ENCODE measurements at regions not wholly inside any gene's neighbourhood (a gene's known extent, or its start where the extent isn't known, plus 50 kb on each side); places are given as distances from the start of the nearest gene placed in this dataset.
"Not testable (repeated sequence)": the region's sequence is repeated elsewhere in the genome, so short reads cannot be mapped to it uniquely, and the experiment has no call there.

GRCh38 chr16:58820411-58820810 lies 86.3 kb upstream of the GOT2 start:
- Histone ChIP-seq H3K36me3 (ENCODE audit: control insufficient read depth, low read depth, low read length) (no peaks in the 10 kb centered on the region), H3K9ac (ENCODE audit: low read length) (no peak overlapping the region), H3K9me3 (ENCODE audit: control insufficient read depth, low read depth, low read length) (peaks cover 4% of the 10 kb centered on the region), H3K4me1 (ENCODE audit: control insufficient read depth, low read depth, low read length) (no peaks in the 10 kb centered on the region), H3K27me3 (ENCODE audit: control insufficient read depth, insufficient read depth, low read length) (no peaks in the 10 kb centered on the region), H3K27ac (ENCODE audit: low read length) (no peak overlapping the region), H3K4me3 (ENCODE audit: low read length) (no peak overlapping the region)

- Histone ChIP-seq H3K9me3 (ENCODE audit: control insufficient read depth, low read depth, low read length) (no peaks in the 10 kb centered on the region), H3K27ac (ENCODE audit: low read length) (no peak overlapping the region), H3K4me3 (ENCODE audit: low read length) (no peak overlapping the region), H3K9ac (ENCODE audit: low read length) (no peak overlapping the region), H3K27me3 (ENCODE audit: control insufficient read depth, insufficient read depth, low read length) (no peaks in the 10 kb centered on the region), H3K4me1 (ENCODE audit: control insufficient read depth, low read depth, low read length) (peaks cover 5% of the 10 kb centered on the region), H3K36me3 (ENCODE audit: control insufficient read depth, low read depth, low read length) (no peaks in the 10 kb centered on the region)
Measured at GRCh38 chr16:58815181-58815888, 81.2 kb upstream of the GOT2 start.

- H3K4me1 ChIP-seq (ENCODE audit: control insufficient read depth, low read depth, low read length): peaks cover 5% of the 10 kb centered on the region
- H3K36me3 ChIP-seq (ENCODE audit: control insufficient read depth, low read depth, low read length): no peaks in the 10 kb centered on the region
- no peaks in the 10 kb centered on the region for H3K27me3 ChIP-seq (ENCODE audit: control insufficient read depth, insufficient read depth, low read length)
- H3K27ac ChIP-seq (ENCODE audit: low read length): no peak overlapping the region
- H3K9ac ChIP-seq (ENCODE audit: low read length): peak overlapping the region; percentile 51
- H3K9me3 ChIP-seq (ENCODE audit: control insufficient read depth, low read depth, low read length): no peaks in the 10 kb centered on the region
- H3K4me3 ChIP-seq (ENCODE audit: low read length): peak overlapping the region; percentile 70
Measured at GRCh38 chr16:58814348-58814801, 80.3 kb upstream of the GOT2 start.

- H3K36me3 ChIP-seq (ENCODE audit: control insufficient read depth, low read depth, low read length): no peaks in the 10 kb centered on the region
- no peaks in the 10 kb centered on the region for H3K4me1 ChIP-seq (ENCODE audit: control insufficient read depth, low read depth, low read length)
- H3K9me3 ChIP-seq (ENCODE audit: control insufficient read depth, low read depth, low read length): no peaks in the 10 kb centered on the region
- H3K27me3 ChIP-seq (ENCODE audit: control insufficient read depth, insufficient read depth, low read length): no peaks in the 10 kb centered on the region
- no peak overlapping the region for H3K9ac ChIP-seq (ENCODE audit: low read length)
- no peak overlapping the region for H3K27ac ChIP-seq (ENCODE audit: low read length)
- H3K4me3 ChIP-seq (ENCODE audit: low read length): no peak overlapping the region
Measured at GRCh38 chr16:58809213-58809612, 75.1 kb upstream of the GOT2 start.

- H3K9ac ChIP-seq (ENCODE audit: low read length): no peak overlapping the region
Measured at GRCh38 chr16:58807276-58807675, 73.2 kb upstream of the GOT2 start.

GRCh38 chr16:58801838-58802237 lies 67.7 kb upstream of the GOT2 start:
- H3K9me3 ChIP-seq (ENCODE audit: control insufficient read depth, low read depth, low read length): peaks cover 6% of the 10 kb centered on the region
- H3K9ac ChIP-seq (ENCODE audit: low read length): no peak overlapping the region
- H3K4me3 ChIP-seq (ENCODE audit: low read length): no peak overlapping the region
- H3K27ac ChIP-seq (ENCODE audit: low read length): no peak overlapping the region
- H3K36me3 ChIP-seq (ENCODE audit: control insufficient read depth, low read depth, low read length): no peaks in the 10 kb centered on the region
- no peaks in the 10 kb centered on the region for H3K27me3 ChIP-seq (ENCODE audit: control insufficient read depth, insufficient read depth, low read length)
- no peaks in the 10 kb centered on the region for H3K4me1 ChIP-seq (ENCODE audit: control insufficient read depth, low read depth, low read length)

More at GRCh38 chr16:58807276-58807675, 73.2 kb upstream of the GOT2 start:
- Histone ChIP-seq H3K27ac (ENCODE audit: low read length) (no peak overlapping the region), H3K9me3 (ENCODE audit: control insufficient read depth, low read depth, low read length) (peaks cover under 1% of the 10 kb centered on the region), H3K36me3 (ENCODE audit: control insufficient read depth, low read depth, low read length) (no peaks in the 10 kb centered on the region), H3K4me3 (ENCODE audit: low read length) (no peak overlapping the region), H3K27me3 (ENCODE audit: control insufficient read depth, insufficient read depth, low read length) (no peaks in the 10 kb centered on the region), H3K4me1 (ENCODE audit: control insufficient read depth, low read depth, low read length) (no peaks in the 10 kb centered on the region)

GRCh38 chr16:58797137-58797801 lies 63.2 kb upstream of the GOT2 start:
- Histone ChIP-seq H3K27ac (ENCODE audit: low read length) (no peak overlapping the region), H3K4me3 (ENCODE audit: low read length) (no peak overlapping the region), H3K27me3 (ENCODE audit: control insufficient read depth, insufficient read depth, low read length) (no peaks in the 10 kb centered on the region), H3K9me3 (ENCODE audit: control insufficient read depth, low read depth, low read length) (peaks cover 5% of the 10 kb centered on the region), H3K4me1 (ENCODE audit: control insufficient read depth, low read depth, low read length) (no peaks in the 10 kb centered on the region), H3K36me3 (ENCODE audit: control insufficient read depth, low read depth, low read length) (no peaks in the 10 kb centered on the region), H3K9ac (ENCODE audit: low read length) (no peak overlapping the region)

- H3K36me3 ChIP-seq (ENCODE audit: control insufficient read depth, low read depth, low read length): no peaks in the 10 kb centered on the region
- no peak overlapping the region for H3K4me3 ChIP-seq (ENCODE audit: low read length)
- no peak overlapping the region for H3K27ac ChIP-seq (ENCODE audit: low read length)
- H3K9me3 ChIP-seq (ENCODE audit: control insufficient read depth, low read depth, low read length): no peaks in the 10 kb centered on the region
- no peaks in the 10 kb centered on the region for H3K4me1 ChIP-seq (ENCODE audit: control insufficient read depth, low read depth, low read length)
- H3K9ac ChIP-seq (ENCODE audit: low read length): no peak overlapping the region
- H3K27me3 ChIP-seq (ENCODE audit: control insufficient read depth, insufficient read depth, low read length): no peaks in the 10 kb centered on the region
Measured at GRCh38 chr16:58793366-58793765, 59.2 kb upstream of the GOT2 start.

- Histone ChIP-seq H3K4me3 (ENCODE audit: low read length) (no peak overlapping the region), H3K9ac (ENCODE audit: low read length) (no peak overlapping the region), H3K9me3 (ENCODE audit: control insufficient read depth, low read depth, low read length) (no peaks in the 10 kb centered on the region), H3K27me3 (ENCODE audit: control insufficient read depth, insufficient read depth, low read length) (no peaks in the 10 kb centered on the region), H3K4me1 (ENCODE audit: control insufficient read depth, low read depth, low read length) (no peaks in the 10 kb centered on the region), H3K27ac (ENCODE audit: low read length) (no peak overlapping the region), H3K36me3 (ENCODE audit: control insufficient read depth, low read depth, low read length) (no peaks in the 10 kb centered on the region)
Measured at GRCh38 chr16:58792188-58792587, 58.1 kb upstream of the GOT2 start.

GRCh38 chr16:58790816-58791557 lies 56.9 kb upstream of the GOT2 start:
- H3K4me1 ChIP-seq (ENCODE audit: control insufficient read depth, low read depth, low read length); H3K4me3 ChIP-seq (ENCODE audit: low read length); H3K9ac ChIP-seq (ENCODE audit: low read length); H3K9me3 ChIP-seq (ENCODE audit: control insufficient read depth, low read depth, low read length); H3K36me3 ChIP-seq (ENCODE audit: control insufficient read depth, low read depth, low read length); H3K27me3 ChIP-seq (ENCODE audit: control insufficient read depth, insufficient read depth, low read length); H3K27ac ChIP-seq (ENCODE audit: low read length): not testable (repeated sequence)

- H3K9ac ChIP-seq (ENCODE audit: low read length): no peak overlapping the region
- H3K27me3 ChIP-seq (ENCODE audit: control insufficient read depth, insufficient read depth, low read length): no peaks in the 10 kb centered on the region
- H3K9me3 ChIP-seq (ENCODE audit: control insufficient read depth, low read depth, low read length): no peaks in the 10 kb centered on the region
- no peak overlapping the region for H3K27ac ChIP-seq (ENCODE audit: low read length)
- H3K4me1 ChIP-seq (ENCODE audit: control insufficient read depth, low read depth, low read length): no peaks in the 10 kb centered on the region
- H3K4me3 ChIP-seq (ENCODE audit: low read length): no peak overlapping the region
- H3K36me3 ChIP-seq (ENCODE audit: control insufficient read depth, low read depth, low read length): no peaks in the 10 kb centered on the region
Measured at GRCh38 chr16:58789351-58789750, 55.2 kb upstream of the GOT2 start.

Data from iPS-18a (cell line).